ENCODE measurements at regions not wholly inside any gene's neighbourhood (a gene's known extent, or its start where the extent isn't known, plus 50 kb on each side); places are given as distances from the start of the nearest gene placed in this dataset.

- no peak overlapping the region for H3K9ac ChIP-seq (ENCODE audit: low read length)
- no TSS peak for BruUV-seq (replicated peaks)
- intact Hi-C loops (cut with micrococcal nuclease): no loop called here
- H3K27me3 ChIP-seq (ENCODE audit: low read length): no peaks in the 10 kb centered on the region
- ATAC-seq (no peak), DNase-seq (no peak)
- no peak overlapping the region for H2AFZ ChIP-seq (ENCODE audit: low read length)
- ChIA-PET CTCF (interaction anchor here (0.7 kb wide), 1 partner anchor 384 kb away, joined by 6 read pairs; no protein-coding TSS in a partner anchor), POLR2A (ENCODE audit: unreplicated experiment) (no interaction called here)
- no peak overlapping the region for H3K4me3 ChIP-seq (ENCODE audit: low read length)
- H4K20me1 ChIP-seq (ENCODE audit: low read length): no peaks in the 10 kb centered on the region
- peaks cover 10% of the 10 kb centered on the region; the same call in 1 of the 2 replicates for H3K9me3 ChIP-seq (ENCODE audit: low read length)
- no peaks in the 10 kb centered on the region for H3F3A ChIP-seq (ENCODE audit: low read length, unreplicated experiment)
- H3K9me2 ChIP-seq (replicated peaks; ENCODE audit: low read length): no peaks in the 10 kb centered on the region
- H3K36me3 ChIP-seq (ENCODE audit: low read depth, low read length): no peaks in the 10 kb centered on the region
- no peak overlapping the region for H3K27ac ChIP-seq (ENCODE audit: low read length)
- H3K4me1 ChIP-seq (ENCODE audit: insufficient read depth, low read length): no peaks in the 10 kb centered on the region
- no peaks in the 10 kb centered on the region for H3K79me2 ChIP-seq (ENCODE audit: low read length)
- no peak overlapping the region for H3K4me2 ChIP-seq (ENCODE audit: low read length)
- TF ChIP-seq EZH2phosphoT487 (IDR thresholded peaks at IDR 0.05; ENCODE audit: borderline replicate concordance, low read length): no peak
- TF ChIP-seq CTCF (conservative IDR thresholded peaks at IDR 0.05; ENCODE audit: low read depth, low read length): no peak
- TF ChIP-seq EZH2 (IDR thresholded peaks at IDR 0.05; ENCODE audit: low read length, unreplicated experiment): no peak
Observed at GRCh38 chr3:117126946-117127546, 417.5 kb downstream of the TUSC7 start.

GRCh38 chr3:117128133-117128532, 418.6 kb downstream of the TUSC7 start:
- TF ChIP-seq CTCF (conservative IDR thresholded peaks at IDR 0.05; ENCODE audit: low read depth, low read length): no peak
- TF ChIP-seq EZH2phosphoT487 (IDR thresholded peaks at IDR 0.05; ENCODE audit: borderline replicate concordance, low read length): no peak
- no peak for TF ChIP-seq EZH2 (IDR thresholded peaks at IDR 0.05; ENCODE audit: low read length, unreplicated experiment)
- H3K9me2 ChIP-seq (replicated peaks; ENCODE audit: low read length): no peaks in the 10 kb centered on the region
- H4K20me1 ChIP-seq (ENCODE audit: low read length): no peaks in the 10 kb centered on the region

GRCh38 chr3:117128872-117129271, 419.3 kb downstream of the TUSC7 start:
- ATAC-seq (no peak), DNase-seq (no peak)
- no peak overlapping the region for H3K9ac ChIP-seq (ENCODE audit: low read length)
- intact Hi-C loops (cut with micrococcal nuclease): no loop called here
- H3K27ac ChIP-seq (ENCODE audit: low read length): no peak overlapping the region
- H3F3A ChIP-seq (ENCODE audit: low read length, unreplicated experiment): no peaks in the 10 kb centered on the region
- TF ChIP-seq EZH2 (IDR thresholded peaks at IDR 0.05; ENCODE audit: low read length, unreplicated experiment): no peak
- no peak for TF ChIP-seq EZH2phosphoT487 (IDR thresholded peaks at IDR 0.05; ENCODE audit: borderline replicate concordance, low read length)
- no peak for TF ChIP-seq CTCF (conservative IDR thresholded peaks at IDR 0.05; ENCODE audit: low read depth, low read length)
- POLR2A ChIA-PET (ENCODE audit: unreplicated experiment): no interaction called here
- H4K20me1 ChIP-seq (ENCODE audit: low read length): no peaks in the 10 kb centered on the region
- no peak overlapping the region for H2AFZ ChIP-seq (ENCODE audit: low read length)
- no peaks in the 10 kb centered on the region for H3K9me2 ChIP-seq (replicated peaks; ENCODE audit: low read length)
- H3K9me3 ChIP-seq (ENCODE audit: low read length): 0 out of 2 replicates have a peak, but pooled peaks cover 9% of the 10 kb centered on the region
- BruUV-seq (replicated peaks): no TSS peak
- H3K27me3 ChIP-seq (ENCODE audit: low read length): no peaks in the 10 kb centered on the region
- no peaks in the 10 kb centered on the region for H3K4me1 ChIP-seq (ENCODE audit: insufficient read depth, low read length)
- H3K36me3 ChIP-seq (ENCODE audit: low read depth, low read length): no peaks in the 10 kb centered on the region
- H3K4me3 ChIP-seq (ENCODE audit: low read length): no peak overlapping the region
- no peak overlapping the region for H3K4me2 ChIP-seq (ENCODE audit: low read length)
- H3K79me2 ChIP-seq (ENCODE audit: low read length): no peaks in the 10 kb centered on the region
- CTCF ChIA-PET: no interaction called here

More at GRCh38 chr3:117128133-117128532, 418.6 kb downstream of the TUSC7 start:
- Histone ChIP-seq H3F3A (ENCODE audit: low read length, unreplicated experiment) (no peaks in the 10 kb centered on the region), H3K4me3 (ENCODE audit: low read length) (no peak overlapping the region), H3K36me3 (ENCODE audit: low read depth, low read length) (no peaks in the 10 kb centered on the region), H3K9ac (ENCODE audit: low read length) (no peak overlapping the region), H3K4me1 (ENCODE audit: insufficient read depth, low read length) (no peaks in the 10 kb centered on the region), H2AFZ (ENCODE audit: low read length) (no peak overlapping the region), H3K27me3 (ENCODE audit: low read length) (no peaks in the 10 kb centered on the region), H3K79me2 (ENCODE audit: low read length) (no peaks in the 10 kb centered on the region), H3K27ac (ENCODE audit: low read length) (no peak overlapping the region), H3K4me2 (ENCODE audit: low read length) (no peak overlapping the region), H3K9me3 (ENCODE audit: low read length) (0 out of 2 replicates have a peak, but pooled peaks cover 6% of the 10 kb centered on the region)
- intact Hi-C loops (cut with micrococcal nuclease): no loop called here
- ATAC-seq (no peak), DNase-seq (no peak)
- POLR2A ChIA-PET (ENCODE audit: unreplicated experiment): no interaction called here
- CTCF ChIA-PET: no interaction called here
- BruUV-seq (replicated peaks): no TSS peak

All from PC-3 (cell line).